Pulmonary artery endothelial cell (primary cell): ENCODE measurements at regions not wholly inside any gene's neighbourhood (a gene's known extent, or its start where the extent isn't known, plus 50 kb on each side); places are given as distances from the start of the nearest gene placed in this dataset.

Experiments used
- DNase-seq: peaks from one replicate; pipeline ENCODE4 v3.0.0-alpha.2; 2011; ENCODE audit warnings: low read depth, low spot score

GRCh38 chr16:86455640-86456039 is 54.7 kb upstream of the FOXF1 start:
- DNase-seq: no peak

- DNase-seq: no peak
Observed at GRCh38 chr16:86457501-86458148, 52.7 kb upstream of the FOXF1 start.

- DNase-seq: no peak
Observed at GRCh38 chr16:86458149-86458777, 52.1 kb upstream of the FOXF1 start.

- no peak for DNase-seq
Observed at GRCh38 chr16:86459266-86459665, 51.1 kb upstream of the FOXF1 start.
